Memory B cell (primary cell): ENCODE measurements at regions not wholly inside any gene's neighbourhood (a gene's known extent, or its start where the extent isn't known, plus 50 kb on each side); places are given as distances from the start of the nearest gene placed in this dataset.
"Not testable (repeated sequence)": the region's sequence is repeated elsewhere in the genome, so short reads cannot be mapped to it uniquely, and the experiment has no call there.

Experiments
- ATAC-seq: fragments of 150-1000 bp; cut with Tn5 transposase; 2 replicates; pipeline ENCODE4 v1.10.0; 2021; ENCODE audit warnings: low read depth, mild to moderate bottlenecking, moderate library complexity
- DNase-seq, 2 donors: peaks; one replicate each; pipeline ENCODE4 v3.0.0; 2022; ENCODE audit warnings: low spot score in 2 of 2
- H3K27ac Mint-ChIP-seq: one replicate; pipeline ENCODE4 v1.8.0; 2022; ENCODE audit warnings: mild to moderate bottlenecking, moderate library complexity, mixed read lengths
- H3K27me3 Mint-ChIP-seq: one replicate; pipeline ENCODE4 v1.8.0; 2022; ENCODE audit warnings: mixed read lengths
- H3K36me3 Mint-ChIP-seq: one replicate; pipeline ENCODE4 v1.8.0; 2022; ENCODE audit warnings: mild to moderate bottlenecking, mixed read lengths
- H3K4me1 Mint-ChIP-seq: one replicate; pipeline ENCODE4 v1.8.0; 2022; ENCODE audit warnings: mixed read lengths
- H3K4me3 Mint-ChIP-seq: one replicate; pipeline ENCODE4 v1.8.0; 2022; ENCODE audit warnings: mild to moderate bottlenecking, moderate library complexity, mixed read lengths
- H3K9me3 Mint-ChIP-seq: one replicate; pipeline ENCODE4 v1.8.0; 2022; ENCODE audit warnings: mixed read lengths

- Mint-ChIP-seq H3K36me3 (no peaks in the 10 kb centered on the region), H3K27me3 (no peaks in the 10 kb centered on the region), H3K9me3 (peaks cover 9% of the 10 kb centered on the region), H3K4me1 (no peaks in the 10 kb centered on the region), H3K27ac (no peak overlapping the region), H3K4me3 (no peak overlapping the region)
- ATAC-seq (no peak), DNase-seq (no peak)
These were observed 193.4 kb upstream of the HDAC4 start for GRCh38 chr2:239594019-239594771.

GRCh38 chr2:239593455-239593854 lies 192.6 kb upstream of the HDAC4 start:
- no peak for DNase-seq
- H3K9me3 Mint-ChIP-seq = peaks cover 9% of the 10 kb centered on the region
- H3K4me3 Mint-ChIP-seq = no peak overlapping the region
- no peak for ATAC-seq
- H3K27me3 Mint-ChIP-seq = no peaks in the 10 kb centered on the region
- no peaks in the 10 kb centered on the region for H3K4me1 Mint-ChIP-seq
- no peaks in the 10 kb centered on the region for H3K36me3 Mint-ChIP-seq
- H3K27ac Mint-ChIP-seq = no peak overlapping the region

- ATAC-seq, H3K36me3 Mint-ChIP-seq, H3K4me3 Mint-ChIP-seq, H3K4me1 Mint-ChIP-seq, DNase-seq, H3K27ac Mint-ChIP-seq, H3K9me3 Mint-ChIP-seq, H3K27me3 Mint-ChIP-seq: not testable (repeated sequence)
These were observed 191.9 kb upstream of the HDAC4 start for GRCh38 chr2:239592629-239593290.

- peaks cover 9% of the 10 kb centered on the region for H3K9me3 Mint-ChIP-seq
- ATAC-seq = no peak
- no peaks in the 10 kb centered on the region for H3K4me1 Mint-ChIP-seq
- no peak overlapping the region for H3K27ac Mint-ChIP-seq
- DNase-seq = no peak
- H3K27me3 Mint-ChIP-seq = peaks cover 2% of the 10 kb centered on the region
- no peaks in the 10 kb centered on the region for H3K36me3 Mint-ChIP-seq
- H3K4me3 Mint-ChIP-seq = no peak overlapping the region
These were observed 190.4 kb upstream of the HDAC4 start for GRCh38 chr2:239590995-239591915.

- DNase-seq (no peak), ATAC-seq (no peak)
- peaks cover 9% of the 10 kb centered on the region for H3K9me3 Mint-ChIP-seq
- no peaks in the 10 kb centered on the region for H3K36me3 Mint-ChIP-seq
- H3K4me3 Mint-ChIP-seq = no peak overlapping the region
- H3K27ac Mint-ChIP-seq = no peak overlapping the region
- H3K4me1 Mint-ChIP-seq = no peaks in the 10 kb centered on the region
- peaks cover 2% of the 10 kb centered on the region for H3K27me3 Mint-ChIP-seq
These were observed 189.5 kb upstream of the HDAC4 start for GRCh38 chr2:239590276-239590675.

GRCh38 chr2:239589833-239590232 lies 189.0 kb upstream of the HDAC4 start:
- H3K9me3 Mint-ChIP-seq = peaks cover 9% of the 10 kb centered on the region
- peaks cover 2% of the 10 kb centered on the region for H3K27me3 Mint-ChIP-seq
- H3K27ac Mint-ChIP-seq = no peak overlapping the region
- no peaks in the 10 kb centered on the region for H3K36me3 Mint-ChIP-seq
- DNase-seq (no peak), ATAC-seq (no peak)
- no peak overlapping the region for H3K4me3 Mint-ChIP-seq
- no peaks in the 10 kb centered on the region for H3K4me1 Mint-ChIP-seq

- no peak for DNase-seq
- Mint-ChIP-seq H3K27me3 (peaks cover 4% of the 10 kb centered on the region), H3K4me1 (no peaks in the 10 kb centered on the region), H3K27ac (no peak overlapping the region), H3K4me3 (no peak overlapping the region), H3K9me3 (peaks cover 9% of the 10 kb centered on the region), H3K36me3 (no peaks in the 10 kb centered on the region)
- no peak for ATAC-seq
These were observed 188.5 kb upstream of the HDAC4 start for GRCh38 chr2:239589270-239589825.

- ATAC-seq (no peak), DNase-seq (no peak)
- Mint-ChIP-seq H3K4me3 (no peak overlapping the region), H3K4me1 (no peaks in the 10 kb centered on the region), H3K27me3 (peaks cover 4% of the 10 kb centered on the region), H3K9me3 (peaks cover 9% of the 10 kb centered on the region), H3K36me3 (no peaks in the 10 kb centered on the region), H3K27ac (no peak overlapping the region)
These were observed 187.8 kb upstream of the HDAC4 start for GRCh38 chr2:239588451-239589269.

GRCh38 chr2:239587841-239588240 lies 187.0 kb upstream of the HDAC4 start:
- peaks cover 6% of the 10 kb centered on the region for H3K27me3 Mint-ChIP-seq
- H3K36me3 Mint-ChIP-seq = no peaks in the 10 kb centered on the region
- DNase-seq (no peak), ATAC-seq (no peak)
- H3K27ac Mint-ChIP-seq = no peak overlapping the region
- no peaks in the 10 kb centered on the region for H3K4me1 Mint-ChIP-seq
- no peak overlapping the region for H3K4me3 Mint-ChIP-seq
- peaks cover 9% of the 10 kb centered on the region for H3K9me3 Mint-ChIP-seq

- Mint-ChIP-seq H3K4me3 (no peak overlapping the region), H3K4me1 (no peaks in the 10 kb centered on the region), H3K27ac (no peak overlapping the region), H3K27me3 (peaks cover 6% of the 10 kb centered on the region), H3K36me3 (no peaks in the 10 kb centered on the region), H3K9me3 (peaks cover 5% of the 10 kb centered on the region)
- no peak for ATAC-seq
- DNase-seq = no peak
These were observed 186.5 kb upstream of the HDAC4 start for GRCh38 chr2:239587311-239587731.

GRCh38 chr2:239586651-239587310 lies 186.0 kb upstream of the HDAC4 start:
- Mint-ChIP-seq H3K4me1 (no peaks in the 10 kb centered on the region), H3K9me3 (no peaks in the 10 kb centered on the region), H3K27ac (no peak overlapping the region), H3K27me3 (peaks cover 6% of the 10 kb centered on the region), H3K36me3 (no peaks in the 10 kb centered on the region), H3K4me3 (no peak overlapping the region)
- ATAC-seq = no peak
- no peak for DNase-seq

GRCh38 chr2:239585422-239585821 lies 184.6 kb upstream of the HDAC4 start:
- no peak for ATAC-seq
- H3K4me3 Mint-ChIP-seq = no peak overlapping the region
- no peak for DNase-seq
- H3K4me1 Mint-ChIP-seq = no peaks in the 10 kb centered on the region
- H3K36me3 Mint-ChIP-seq = no peaks in the 10 kb centered on the region
- H3K27ac Mint-ChIP-seq = no peak overlapping the region
- peaks cover 9% of the 10 kb centered on the region for H3K27me3 Mint-ChIP-seq
- no peaks in the 10 kb centered on the region for H3K9me3 Mint-ChIP-seq

GRCh38 chr2:239584986-239585385 lies 184.2 kb upstream of the HDAC4 start:
- ATAC-seq (no peak), DNase-seq (no peak)
- Mint-ChIP-seq H3K4me1 (no peaks in the 10 kb centered on the region), H3K36me3 (no peaks in the 10 kb centered on the region), H3K27ac (no peak overlapping the region), H3K4me3 (no peak overlapping the region), H3K9me3 (no peaks in the 10 kb centered on the region), H3K27me3 (peaks cover 9% of the 10 kb centered on the region)
